ENCODE measurements at regions not wholly inside any gene's neighbourhood (a gene's known extent, or its start where the extent isn't known, plus 50 kb on each side); places are given as distances from the start of the nearest gene placed in this dataset.
"Not testable (repeated sequence)": the region's sequence is repeated elsewhere in the genome, so short reads cannot be mapped to it uniquely, and the experiment has no call there.

GRCh38 chr15:20251214-20252005, 290.2 kb downstream of the GOLGA6L6 start:
- H3K27me3 ChIP-seq (ENCODE audit: control insufficient read depth in 3 of 3, insufficient read depth in 3 of 3, low read length in 3 of 3); H3K27ac ChIP-seq (ENCODE audit: low read depth in 1 of 3, low read length in 2 of 3); H3K36me3 ChIP-seq (ENCODE audit: control insufficient read depth in 3 of 3, insufficient read depth in 2 of 3, low read depth in 1 of 3, low read length in 3 of 3); FAIRE-seq; H3K4me1 ChIP-seq (ENCODE audit: control insufficient read depth in 3 of 3, insufficient read depth in 2 of 3, low read depth in 1 of 3, low read length in 2 of 3); H3K4me3 ChIP-seq (ENCODE audit: low read depth in 1 of 3, low read length in 3 of 3); DNase-seq: not testable (repeated sequence)
- 75 to 78% (median 78%) methylated on average over 13 of the region's 13 CpGs for WGBS, 3 donors
- peaks cover 0 to 50% of the 10 kb centered on the region in 2 donors for H3K9me3 ChIP-seq (ENCODE audit: control insufficient read depth in 2 of 2, insufficient read depth in 1 of 2, low read depth in 1 of 2, low read length in 1 of 2)

GRCh38 chr15:20250206-20250605, 291.4 kb downstream of the GOLGA6L6 start:
- H3K4me3 ChIP-seq (ENCODE audit: low read depth in 1 of 3, low read length in 3 of 3); FAIRE-seq; H3K36me3 ChIP-seq (ENCODE audit: control insufficient read depth in 3 of 3, insufficient read depth in 2 of 3, low read depth in 1 of 3, low read length in 3 of 3); H3K27ac ChIP-seq (ENCODE audit: low read depth in 1 of 3, low read length in 2 of 3); H3K4me1 ChIP-seq (ENCODE audit: control insufficient read depth in 3 of 3, insufficient read depth in 2 of 3, low read depth in 1 of 3, low read length in 2 of 3); DNase-seq; H3K27me3 ChIP-seq (ENCODE audit: control insufficient read depth in 3 of 3, insufficient read depth in 3 of 3, low read length in 3 of 3): not testable (repeated sequence)
- WGBS, 3 donors = 42 to 52% (median 48%) methylated on average over 3 of the region's 3 CpGs
- peaks cover 0 to 49% of the 10 kb centered on the region in 2 donors for H3K9me3 ChIP-seq (ENCODE audit: control insufficient read depth in 2 of 2, insufficient read depth in 1 of 2, low read depth in 1 of 2, low read length in 1 of 2)

GRCh38 chr15:20249677-20249970, 292.0 kb downstream of the GOLGA6L6 start:
- H3K9me3 ChIP-seq (ENCODE audit: control insufficient read depth in 2 of 2, insufficient read depth in 1 of 2, low read depth in 1 of 2, low read length in 1 of 2) = peaks cover 2 to 54% of the 10 kb centered on the region in 2 donors
- H3K4me1 ChIP-seq (ENCODE audit: control insufficient read depth in 3 of 3, insufficient read depth in 2 of 3, low read depth in 1 of 3, low read length in 2 of 3); DNase-seq; H3K36me3 ChIP-seq (ENCODE audit: control insufficient read depth in 3 of 3, insufficient read depth in 2 of 3, low read depth in 1 of 3, low read length in 3 of 3); H3K4me3 ChIP-seq (ENCODE audit: low read depth in 1 of 3, low read length in 3 of 3); H3K27me3 ChIP-seq (ENCODE audit: control insufficient read depth in 3 of 3, insufficient read depth in 3 of 3, low read length in 3 of 3); H3K27ac ChIP-seq (ENCODE audit: low read depth in 1 of 3, low read length in 2 of 3); FAIRE-seq: not testable (repeated sequence)
- 62 to 71% (median 66%) methylated on average over 2 of the region's 2 CpGs for WGBS, 3 donors

- H3K4me1 ChIP-seq (ENCODE audit: control insufficient read depth in 3 of 3, insufficient read depth in 2 of 3, low read depth in 1 of 3, low read length in 2 of 3); DNase-seq; H3K4me3 ChIP-seq (ENCODE audit: low read depth in 1 of 3, low read length in 3 of 3); H3K36me3 ChIP-seq (ENCODE audit: control insufficient read depth in 3 of 3, insufficient read depth in 2 of 3, low read depth in 1 of 3, low read length in 3 of 3); FAIRE-seq; H3K27ac ChIP-seq (ENCODE audit: low read depth in 1 of 3, low read length in 2 of 3); H3K27me3 ChIP-seq (ENCODE audit: control insufficient read depth in 3 of 3, insufficient read depth in 3 of 3, low read length in 3 of 3): not testable (repeated sequence)
- WGBS, 3 donors = 79 to 91% (median 82%) methylated on average over 4 of the region's 4 CpGs
- peaks cover 2 to 49% of the 10 kb centered on the region in 2 donors for H3K9me3 ChIP-seq (ENCODE audit: control insufficient read depth in 2 of 2, insufficient read depth in 1 of 2, low read depth in 1 of 2, low read length in 1 of 2)
Observed at GRCh38 chr15:20248434-20248833, 293.2 kb downstream of the GOLGA6L6 start.

GRCh38 chr15:20247137-20247536, 294.5 kb downstream of the GOLGA6L6 start:
- FAIRE-seq; H3K27me3 ChIP-seq (ENCODE audit: control insufficient read depth in 3 of 3, insufficient read depth in 3 of 3, low read length in 3 of 3); H3K36me3 ChIP-seq (ENCODE audit: control insufficient read depth in 3 of 3, insufficient read depth in 2 of 3, low read depth in 1 of 3, low read length in 3 of 3); DNase-seq; H3K4me1 ChIP-seq (ENCODE audit: control insufficient read depth in 3 of 3, insufficient read depth in 2 of 3, low read depth in 1 of 3, low read length in 2 of 3); H3K27ac ChIP-seq (ENCODE audit: low read depth in 1 of 3, low read length in 2 of 3); H3K4me3 ChIP-seq (ENCODE audit: low read depth in 1 of 3, low read length in 3 of 3): not testable (repeated sequence)
- H3K9me3 ChIP-seq (ENCODE audit: control insufficient read depth in 2 of 2, insufficient read depth in 1 of 2, low read depth in 1 of 2, low read length in 1 of 2) = peaks cover 2 to 47% of the 10 kb centered on the region in 2 donors
- WGBS, 3 donors = 63 to 72% (median 72%) methylated on average over 6 of the region's 6 CpGs

GRCh38 chr15:20246624-20247023, 295.0 kb downstream of the GOLGA6L6 start:
- H3K4me1 ChIP-seq (ENCODE audit: control insufficient read depth in 3 of 3, insufficient read depth in 2 of 3, low read depth in 1 of 3, low read length in 2 of 3); FAIRE-seq; DNase-seq; H3K27me3 ChIP-seq (ENCODE audit: control insufficient read depth in 3 of 3, insufficient read depth in 3 of 3, low read length in 3 of 3); H3K27ac ChIP-seq (ENCODE audit: low read depth in 1 of 3, low read length in 2 of 3); H3K4me3 ChIP-seq (ENCODE audit: low read depth in 1 of 3, low read length in 3 of 3); H3K36me3 ChIP-seq (ENCODE audit: control insufficient read depth in 3 of 3, insufficient read depth in 2 of 3, low read depth in 1 of 3, low read length in 3 of 3): not testable (repeated sequence)
- WGBS, 3 donors = 62 to 75% (median 70%) methylated on average over 8 of the region's 8 CpGs
- H3K9me3 ChIP-seq (ENCODE audit: control insufficient read depth in 2 of 2, insufficient read depth in 1 of 2, low read depth in 1 of 2, low read length in 1 of 2) = peaks cover 2 to 46% of the 10 kb centered on the region in 2 donors

- not testable (repeated sequence) for H3K36me3 ChIP-seq (ENCODE audit: control insufficient read depth in 3 of 3, insufficient read depth in 2 of 3, low read depth in 1 of 3, low read length in 3 of 3); FAIRE-seq; DNase-seq; H3K27me3 ChIP-seq (ENCODE audit: control insufficient read depth in 3 of 3, insufficient read depth in 3 of 3, low read length in 3 of 3); H3K27ac ChIP-seq (ENCODE audit: low read depth in 1 of 3, low read length in 2 of 3); H3K4me1 ChIP-seq (ENCODE audit: control insufficient read depth in 3 of 3, insufficient read depth in 2 of 3, low read depth in 1 of 3, low read length in 2 of 3); H3K4me3 ChIP-seq (ENCODE audit: low read depth in 1 of 3, low read length in 3 of 3)
- H3K9me3 ChIP-seq (ENCODE audit: control insufficient read depth in 2 of 2, insufficient read depth in 1 of 2, low read depth in 1 of 2, low read length in 1 of 2) = peaks cover 2 to 44% of the 10 kb centered on the region in 2 donors
- 64 to 73% (median 67%) methylated on average over 3 of the region's 3 CpGs for WGBS, 3 donors
Observed at GRCh38 chr15:20245856-20246255, 295.7 kb downstream of the GOLGA6L6 start.

GRCh38 chr15:20244792-20245191, 296.8 kb downstream of the GOLGA6L6 start:
- H3K27me3 ChIP-seq (ENCODE audit: control insufficient read depth in 3 of 3, insufficient read depth in 3 of 3, low read length in 3 of 3); DNase-seq; FAIRE-seq; H3K4me1 ChIP-seq (ENCODE audit: control insufficient read depth in 3 of 3, insufficient read depth in 2 of 3, low read depth in 1 of 3, low read length in 2 of 3); H3K27ac ChIP-seq (ENCODE audit: low read depth in 1 of 3, low read length in 2 of 3); H3K4me3 ChIP-seq (ENCODE audit: low read depth in 1 of 3, low read length in 3 of 3); H3K36me3 ChIP-seq (ENCODE audit: control insufficient read depth in 3 of 3, insufficient read depth in 2 of 3, low read depth in 1 of 3, low read length in 3 of 3): not testable (repeated sequence)
- 83 to 84% (median 84%) methylated on average over 17 of the region's 17 CpGs for WGBS, 3 donors
- peaks cover 2 to 46% of the 10 kb centered on the region in 2 donors for H3K9me3 ChIP-seq (ENCODE audit: control insufficient read depth in 2 of 2, insufficient read depth in 1 of 2, low read depth in 1 of 2, low read length in 1 of 2)

Measured in small intestine (tissue), 7 donors.